Inflammatory macrophage treated with lipopolysaccharide for 1 hour (primary cell): ENCODE measurements at regions not wholly inside any gene's neighbourhood (a gene's known extent, or its start where the extent isn't known, plus 50 kb on each side); places are given as distances from the start of the nearest gene placed in this dataset.
A peak's percentile ranks its signal among the peaks of the same experiment; 100 is the strongest.
"Not testable (repeated sequence)": the region's sequence is repeated elsewhere in the genome, so short reads cannot be mapped to it uniquely, and the experiment has no call there.

Source experiments
- DNase-seq, 2 donors: peaks; one replicate each; pipeline ENCODE4 v3.0.0-alpha.2; 2020 to 2022

DNA sequence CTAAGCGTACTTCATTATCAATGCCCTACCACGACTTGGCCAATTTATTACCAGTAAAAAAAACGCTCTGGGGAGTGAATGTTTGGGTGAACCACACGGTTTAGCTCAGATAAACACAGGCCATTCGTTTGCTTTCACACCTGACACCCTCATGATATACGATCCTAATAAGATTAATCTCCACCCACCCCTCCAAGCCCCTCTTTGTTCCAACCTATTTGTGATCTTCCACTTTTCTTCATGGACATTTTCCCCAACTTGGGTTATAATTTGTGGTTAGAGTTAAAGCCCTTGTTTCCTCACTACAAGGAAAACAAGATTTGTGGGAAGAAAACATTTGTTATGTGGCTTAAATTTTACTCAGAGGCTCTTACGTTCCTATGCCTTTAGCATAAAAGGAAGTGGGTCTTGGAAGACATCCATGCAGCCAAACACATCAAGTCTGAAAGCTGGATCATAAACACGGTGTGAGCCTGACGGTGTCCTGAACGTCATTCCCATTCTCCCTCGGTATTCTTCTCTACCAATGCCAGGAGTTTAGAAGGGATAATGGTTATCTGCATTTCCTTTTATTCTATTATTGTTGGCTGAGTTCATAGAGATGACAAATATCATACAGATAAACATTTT, 518.9 kb downstream of the NR2F2 start:
- no peak for DNase-seq

DNA sequence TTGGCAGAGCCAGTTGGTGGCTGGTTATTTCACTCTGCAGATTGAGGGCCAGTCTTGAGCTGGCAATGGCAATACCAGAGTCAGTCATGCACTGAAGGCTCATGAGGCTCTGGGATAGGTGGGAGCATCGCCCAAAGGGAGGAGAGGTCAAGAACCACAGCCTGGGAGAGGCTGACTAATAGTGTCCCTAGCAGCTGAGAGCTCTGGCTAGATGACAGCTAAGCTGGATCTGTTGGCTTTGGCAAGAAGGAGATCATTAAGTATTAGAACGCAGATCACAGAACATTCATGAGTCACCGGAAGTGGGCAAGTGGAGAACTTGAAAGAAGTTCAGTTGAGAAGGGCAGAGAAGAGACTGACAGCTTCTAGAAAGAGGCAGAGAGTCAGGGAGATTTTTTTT, 521.1 kb downstream of the NR2F2 start:
- no peak for DNase-seq

DNA sequence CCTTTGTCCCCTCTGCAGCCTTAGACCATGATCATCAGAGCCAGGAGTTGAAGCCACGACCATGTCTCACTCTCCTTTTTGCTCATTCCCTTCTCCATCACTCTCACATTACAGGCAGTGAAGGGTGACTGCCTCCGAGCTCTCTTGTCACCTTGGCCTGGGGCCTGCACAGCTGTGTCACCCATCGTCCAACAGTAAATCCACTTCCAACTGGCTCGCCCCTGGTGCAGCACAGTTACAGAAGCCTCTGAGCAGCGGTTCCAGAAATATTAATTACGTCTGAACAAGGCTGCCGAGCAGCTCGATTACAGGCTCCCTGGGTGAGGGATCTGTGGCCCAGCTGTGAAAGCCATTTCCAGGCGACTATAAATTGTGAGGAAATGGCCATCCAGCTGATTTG, 528.2 kb downstream of the NR2F2 start:
- no peak for DNase-seq

DNA sequence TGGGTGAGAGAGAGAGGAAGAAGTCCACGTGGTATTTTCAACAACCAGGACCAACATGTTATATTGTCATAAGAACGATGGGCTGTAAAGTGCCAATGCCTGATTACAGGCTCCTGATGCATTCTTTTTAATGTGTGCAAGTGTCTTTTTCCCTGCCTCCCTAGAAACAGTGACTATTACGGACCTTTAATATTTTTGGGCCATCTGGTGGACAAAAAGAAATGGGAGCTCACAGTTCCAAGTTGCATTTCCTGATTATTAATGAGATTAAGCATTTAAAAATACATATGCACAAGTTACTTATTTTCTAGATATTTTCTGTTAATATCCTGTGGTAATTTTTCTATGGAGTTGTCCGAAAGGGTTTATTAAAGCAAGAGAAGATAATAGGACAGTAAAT, 530.2 kb downstream of the NR2F2 start:
- DNase-seq = no peak

DNA sequence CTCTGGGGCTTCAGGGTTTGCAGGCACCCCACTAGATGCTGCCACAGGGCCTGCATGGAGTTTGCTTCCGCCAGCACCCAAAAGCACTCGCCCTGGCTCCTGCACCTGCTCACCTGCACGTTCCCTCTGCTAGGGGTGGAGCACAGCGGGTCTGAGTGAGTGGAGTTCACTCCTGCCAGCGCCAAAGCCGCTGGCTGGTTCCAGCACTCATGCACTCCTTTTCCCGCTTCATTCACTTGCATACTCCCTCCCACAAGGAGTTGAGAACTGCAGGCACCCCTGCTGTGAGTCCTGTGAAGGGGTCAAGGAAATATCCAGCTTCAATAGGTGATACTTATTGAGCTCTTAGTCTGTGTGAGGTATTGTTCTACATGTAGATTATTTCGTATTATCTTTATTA, 537.5 kb downstream of the NR2F2 start:
- no peak for DNase-seq

DNA sequence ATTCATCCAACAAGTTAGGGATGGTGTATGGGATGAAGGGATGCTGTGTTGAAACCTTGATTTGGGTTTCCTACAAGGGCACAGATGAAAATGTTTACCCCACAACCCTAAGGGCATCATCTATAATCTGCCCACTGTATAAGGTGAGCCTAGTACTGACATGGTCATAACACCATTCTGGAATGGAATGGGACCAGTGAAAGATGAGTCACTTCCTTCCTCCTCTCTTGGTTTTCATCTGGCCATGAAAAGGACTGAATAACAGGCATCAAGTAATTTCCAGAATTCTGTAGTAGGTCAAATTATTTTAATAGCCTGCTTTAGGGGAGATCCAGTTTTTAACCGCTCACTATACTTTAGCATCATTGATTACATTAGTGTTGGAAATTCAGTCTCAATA, 538.6 kb downstream of the NR2F2 start:
- DNase-seq = no peak

DNA sequence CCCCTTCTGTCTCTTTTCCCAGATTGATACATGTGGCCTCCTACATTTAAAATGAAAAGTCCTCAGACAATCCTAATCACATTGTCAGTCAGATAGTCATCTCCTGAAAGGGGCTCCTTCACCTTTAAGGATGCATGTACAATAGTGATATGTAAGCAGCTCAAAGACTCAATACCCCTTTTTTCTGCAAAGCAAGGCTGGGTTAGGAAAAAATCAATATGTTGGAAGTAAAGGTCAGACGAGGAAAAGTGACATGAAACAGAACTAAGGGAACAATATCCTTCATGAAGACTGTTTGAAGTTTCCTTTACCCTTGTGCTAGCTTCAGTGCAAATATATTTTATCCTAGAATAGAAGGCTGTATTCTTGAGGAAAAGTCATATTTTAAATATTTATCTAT, 539.3 kb downstream of the NR2F2 start:
- DNase-seq = no peak

DNA sequence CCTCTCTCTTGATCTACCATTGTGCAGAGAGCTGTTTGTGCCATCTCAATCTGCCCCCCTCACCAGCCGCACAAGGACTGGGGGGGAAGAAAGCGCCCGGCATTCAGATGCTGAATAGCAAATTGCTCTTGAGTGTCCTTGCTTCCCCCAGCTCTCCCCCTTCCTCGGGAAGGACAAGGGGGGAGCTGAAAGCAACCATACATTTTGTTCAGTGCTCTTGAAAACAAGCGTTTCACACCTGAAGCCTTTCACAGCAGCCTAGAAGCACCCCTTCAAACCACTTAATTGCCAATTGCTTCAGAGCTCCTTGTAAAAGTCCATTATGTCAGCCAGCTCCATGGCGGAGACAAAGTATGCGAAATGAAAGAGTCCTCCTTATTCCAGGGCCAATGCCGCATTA, 540.1 kb downstream of the NR2F2 start:
- DNase-seq = no peak

DNA sequence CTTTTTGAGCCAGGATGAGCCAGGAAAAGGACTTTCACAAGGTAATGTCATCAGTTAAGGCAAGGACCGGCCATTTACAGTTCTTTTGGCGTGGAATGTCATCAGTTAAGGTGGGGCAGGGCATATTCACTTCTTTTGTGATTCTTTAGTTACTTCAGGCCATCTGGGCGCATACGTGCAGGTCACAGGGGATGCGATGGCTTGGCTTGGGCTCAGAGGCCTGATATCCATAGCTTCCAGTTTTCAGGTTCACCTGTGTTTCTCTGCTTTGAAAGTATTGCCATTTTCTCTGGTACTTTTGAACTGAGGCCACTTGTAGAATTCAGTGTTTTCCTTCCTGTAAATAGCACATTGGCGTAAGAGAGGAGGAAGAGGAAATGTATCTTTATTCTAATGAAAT, 546.9 kb downstream of the NR2F2 start:
- DNase-seq = not testable (repeated sequence)

DNA sequence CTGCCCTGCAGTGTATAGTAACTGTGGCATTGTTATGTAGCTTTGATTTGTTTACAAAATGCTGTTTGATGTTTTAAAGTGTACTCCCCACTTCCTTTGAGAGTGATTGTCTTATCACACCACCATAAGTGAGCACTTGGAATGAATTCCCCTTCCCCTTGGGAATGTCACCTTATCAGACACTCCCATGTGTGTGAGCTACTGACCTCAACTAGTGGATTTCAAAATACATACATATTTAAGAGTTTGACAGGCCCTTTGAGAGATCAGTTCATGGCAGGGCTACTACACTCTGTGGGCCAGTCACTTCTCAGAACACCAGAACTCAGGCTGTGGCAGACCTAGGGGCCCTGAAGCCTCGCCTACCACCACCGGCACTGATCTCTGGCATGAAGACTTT, 547.6 kb downstream of the NR2F2 start:
- no peak for DNase-seq

DNA sequence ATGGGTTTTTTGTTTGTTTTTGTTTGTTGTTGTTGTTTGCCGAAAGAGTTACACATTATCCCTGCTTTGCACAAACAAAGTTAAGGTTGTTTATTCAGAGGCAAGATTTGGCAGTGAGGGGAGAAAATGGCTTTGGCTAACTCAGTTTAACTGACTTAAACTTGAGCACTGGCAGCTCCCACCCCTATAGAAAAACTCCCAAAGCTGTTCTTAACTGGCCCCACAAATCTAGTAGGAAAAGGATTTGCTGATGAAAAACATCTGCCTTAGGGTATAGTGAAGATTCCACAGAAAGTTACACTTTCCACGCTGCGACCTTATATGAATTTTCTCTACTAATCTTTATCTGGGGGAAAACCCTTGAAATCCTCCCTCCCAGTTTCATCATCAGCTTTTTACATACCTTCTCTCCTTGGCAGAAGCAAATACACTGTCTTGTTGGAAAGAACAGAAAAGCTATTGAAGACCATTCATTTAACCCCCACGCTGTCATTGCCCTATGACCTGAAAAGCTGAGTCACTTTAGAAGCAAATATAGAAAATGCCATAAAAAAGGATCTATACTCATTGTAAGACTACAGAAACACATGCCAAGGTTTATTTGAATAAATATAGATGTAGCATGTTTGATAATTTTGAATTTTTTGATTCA, 551.7 kb downstream of the NR2F2 start:
- DNase-seq = no peak

DNA sequence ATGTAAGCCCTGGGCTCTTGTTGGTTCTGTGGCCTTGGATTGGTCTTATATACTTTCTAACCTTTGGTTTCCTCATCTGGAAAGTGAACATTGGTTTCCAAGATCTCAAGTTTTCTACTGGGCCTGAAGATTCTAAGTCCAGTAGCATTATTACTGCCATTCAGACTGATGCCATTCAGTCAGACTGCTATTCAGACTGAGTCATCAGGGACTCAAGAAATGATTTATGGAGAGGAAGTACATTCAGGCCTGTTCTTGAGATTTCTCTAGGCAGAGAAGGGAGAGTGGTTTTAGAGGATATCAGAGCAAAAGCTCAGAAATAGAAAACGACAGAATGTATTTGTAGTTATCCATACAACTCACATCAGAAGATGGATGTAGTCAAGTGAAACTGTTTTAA, 557.2 kb downstream of the NR2F2 start:
- no peak for DNase-seq

DNA sequence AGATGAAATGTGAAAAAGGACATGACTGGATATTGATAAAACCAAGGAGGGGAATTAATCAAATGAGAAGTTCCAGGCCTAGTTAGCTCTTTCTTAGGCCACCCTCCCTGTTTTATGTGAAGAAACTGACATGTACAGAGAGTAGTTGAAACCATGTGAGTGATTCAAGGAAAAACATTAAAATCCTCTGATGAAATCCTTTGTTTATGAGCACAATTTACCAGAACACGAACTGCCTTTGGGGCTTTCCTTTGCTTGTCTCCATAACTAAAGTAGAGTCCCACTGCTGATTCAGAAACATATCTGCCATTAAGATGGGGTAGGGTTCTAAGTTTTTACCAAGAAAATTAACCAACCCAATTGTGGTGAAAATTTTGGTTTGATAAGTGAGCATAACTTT, 558.3 kb downstream of the NR2F2 start:
- DNase-seq = no peak

DNA sequence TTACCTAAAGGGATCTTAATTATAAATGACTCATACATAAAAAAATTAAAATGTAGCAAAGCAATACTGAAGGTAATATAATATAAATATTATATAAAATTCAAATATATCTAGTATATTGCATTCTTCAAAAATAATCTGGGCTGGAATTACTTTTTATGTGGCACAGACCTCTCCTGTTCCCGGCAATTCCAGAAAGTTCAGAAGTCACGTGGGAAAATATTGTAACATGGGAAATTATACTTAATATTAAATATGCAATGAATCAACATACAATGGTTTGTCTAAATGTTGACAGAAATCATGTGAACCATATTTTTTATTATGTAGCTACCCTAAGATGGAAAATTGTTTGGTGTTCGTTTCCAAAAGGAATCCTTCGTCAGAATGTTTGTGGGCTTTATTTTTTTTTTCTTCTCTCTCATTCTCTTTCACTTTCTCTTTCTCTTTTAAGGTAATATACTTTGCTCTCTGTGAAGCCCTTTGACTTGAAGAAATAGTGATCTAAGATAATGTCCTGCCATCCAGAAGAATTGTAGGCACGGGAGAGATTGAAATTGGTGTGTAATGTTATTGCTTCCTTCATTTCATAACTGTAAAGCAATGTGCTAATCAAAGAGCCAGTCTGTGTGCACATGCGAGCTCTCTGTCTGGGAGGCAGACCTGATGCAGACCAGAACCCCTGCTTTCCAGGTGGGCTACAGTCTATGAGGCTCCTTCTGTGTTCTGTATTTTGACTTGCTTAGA, 559.4 kb downstream of the NR2F2 start:
- no peak for DNase-seq

DNA sequence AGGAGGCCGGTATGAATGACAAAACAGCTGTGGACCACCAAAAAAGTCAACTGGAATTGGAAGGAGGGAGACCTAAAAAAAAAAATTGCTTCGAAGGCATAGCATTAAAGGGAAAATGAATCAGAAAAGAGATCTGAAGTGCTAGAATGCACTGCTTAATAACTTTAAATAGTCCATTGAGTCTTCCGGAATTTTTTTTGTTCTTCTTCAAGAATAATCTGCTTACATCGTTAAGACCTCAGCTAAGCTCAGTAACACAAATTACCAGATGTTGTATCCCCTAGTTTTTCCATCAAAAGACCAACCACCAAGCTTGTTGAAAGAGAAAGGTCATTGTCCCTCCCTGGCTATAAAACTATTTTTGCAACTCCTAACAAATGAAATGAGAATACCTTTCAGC, 560.5 kb downstream of the NR2F2 start:
- DNase-seq = no peak

DNA sequence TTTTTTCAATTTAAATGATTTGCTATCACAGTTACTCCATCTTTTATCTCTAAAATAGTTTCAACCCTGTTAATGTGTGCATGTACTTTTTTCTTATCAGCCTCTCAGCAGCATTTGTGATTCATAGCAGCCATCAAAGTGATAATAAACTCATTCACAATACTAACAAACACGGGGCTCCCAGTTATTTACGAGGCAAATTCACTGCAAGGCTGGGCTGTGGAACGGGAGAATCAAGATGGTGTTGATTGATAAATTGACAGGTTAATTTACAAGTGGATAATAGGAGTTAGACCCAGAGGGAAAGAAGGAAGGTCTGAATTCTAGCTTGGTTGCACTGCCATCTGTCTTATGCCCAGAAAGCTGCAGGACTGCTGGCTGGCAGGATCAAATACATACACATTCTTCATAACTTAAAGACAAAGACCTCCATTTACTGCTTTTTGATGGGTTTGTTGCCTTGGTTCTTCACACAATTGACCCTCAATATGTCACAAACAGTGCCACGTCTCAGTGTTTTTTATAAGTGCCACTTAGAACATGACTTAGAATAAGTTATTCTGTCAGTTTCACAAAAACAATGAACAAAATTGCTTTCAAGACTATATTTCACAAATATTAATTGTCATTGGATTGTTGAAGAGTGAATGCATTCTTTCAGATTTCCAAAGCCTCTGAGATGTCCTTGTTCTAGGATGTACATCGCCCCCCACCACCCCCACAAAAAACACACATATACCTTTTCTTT, 562.8 kb downstream of the NR2F2 start:
- peak in 1 of 2 donors; percentile 6 for DNase-seq

DNA sequence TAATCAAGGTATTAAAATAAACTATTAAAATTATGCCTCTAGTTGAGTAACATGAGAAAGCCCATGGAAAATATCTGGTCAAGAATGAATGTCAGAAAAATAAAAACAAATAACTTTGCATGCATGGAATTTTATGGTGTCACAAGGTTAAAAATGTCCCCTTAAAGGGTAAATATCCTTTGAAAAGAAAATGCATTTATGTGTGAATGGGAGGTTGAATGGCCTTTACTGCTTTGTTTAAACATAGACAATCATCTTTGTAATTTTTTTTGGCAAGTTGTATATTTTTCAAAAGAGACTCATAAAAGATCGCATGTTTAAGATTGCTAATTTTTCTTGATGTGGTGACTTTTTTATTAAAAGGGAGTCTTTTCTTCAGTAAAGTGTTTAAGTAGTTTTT, 564.2 kb downstream of the NR2F2 start:
- no peak for DNase-seq

DNA sequence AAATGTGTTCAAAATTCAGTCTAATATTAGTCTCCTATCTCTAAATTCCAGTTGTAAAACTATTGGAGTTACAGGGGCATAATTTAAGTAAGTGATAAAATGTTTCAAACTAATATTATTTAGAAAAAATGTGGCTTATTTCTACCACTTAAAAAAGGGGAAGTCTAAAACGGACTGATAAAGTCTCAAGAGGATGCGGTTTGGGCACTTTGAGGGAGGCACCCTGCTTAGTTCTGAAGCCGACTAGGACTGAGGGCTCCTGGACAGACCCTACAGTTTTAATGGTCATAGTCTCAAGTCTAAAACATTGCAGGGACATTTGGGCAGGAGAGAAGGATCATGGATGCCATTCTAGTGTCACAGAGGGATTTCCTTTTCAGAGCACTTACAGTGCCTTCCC, 566.3 kb downstream of the NR2F2 start:
- no peak for DNase-seq

DNA sequence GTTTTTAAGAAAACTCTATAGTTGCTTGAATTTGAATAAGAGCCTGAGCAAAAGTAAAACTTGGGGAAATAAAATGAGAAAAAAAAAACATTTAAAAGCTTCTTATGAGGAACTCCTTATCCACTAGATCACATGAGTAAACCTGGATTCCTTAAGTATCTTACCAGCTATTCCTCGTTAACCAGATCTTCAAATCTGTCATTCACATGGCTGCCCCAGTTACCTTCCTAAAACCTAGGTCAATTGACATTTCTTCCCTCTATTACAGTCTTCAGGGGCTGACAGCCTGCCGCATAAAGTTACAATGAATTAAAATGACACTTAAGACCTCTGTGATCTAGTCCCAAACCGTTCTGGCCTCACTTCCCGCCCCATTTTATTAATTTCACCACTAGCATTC, 583.6 kb downstream of the NR2F2 start:
- no peak for DNase-seq

DNA sequence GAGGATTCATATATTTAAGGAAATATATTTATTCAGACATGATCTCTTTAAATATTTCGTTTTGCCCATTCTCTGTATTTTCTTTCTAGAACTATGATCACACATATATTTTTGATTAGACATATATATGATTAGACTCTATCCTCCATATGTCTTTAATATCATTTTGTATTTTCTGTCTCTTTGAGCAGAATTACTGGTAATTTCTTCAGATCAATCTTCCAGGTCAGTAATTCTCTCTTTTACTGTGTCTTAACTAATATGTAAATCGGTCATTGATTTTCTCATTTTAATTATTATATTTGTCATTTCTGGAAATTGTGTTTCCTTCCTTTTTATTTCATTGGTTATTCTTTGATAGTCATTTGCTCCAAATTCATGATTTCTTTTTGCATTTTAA, 586.2 kb downstream of the NR2F2 start:
- DNase-seq = no peak

DNA sequence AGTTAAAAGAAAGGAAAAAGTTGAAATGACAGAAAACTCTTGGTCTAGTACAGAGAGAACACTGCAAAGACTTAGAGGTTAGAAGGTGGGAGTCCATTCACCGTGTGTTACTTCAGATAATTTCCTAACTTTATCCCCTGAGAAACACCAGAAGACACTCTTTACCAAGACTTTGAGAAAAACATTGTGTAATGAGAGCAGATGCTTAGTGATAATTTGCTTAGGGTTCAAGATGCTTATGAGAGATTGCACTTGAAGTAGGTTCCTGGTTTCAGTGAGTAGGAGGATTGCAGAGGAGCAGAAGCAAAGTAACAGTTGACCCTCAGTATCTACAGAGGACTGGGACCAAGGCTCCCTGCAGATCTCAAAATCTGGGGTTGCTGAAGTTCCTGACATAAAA, 594.1 kb downstream of the NR2F2 start:
- no peak for DNase-seq

DNA sequence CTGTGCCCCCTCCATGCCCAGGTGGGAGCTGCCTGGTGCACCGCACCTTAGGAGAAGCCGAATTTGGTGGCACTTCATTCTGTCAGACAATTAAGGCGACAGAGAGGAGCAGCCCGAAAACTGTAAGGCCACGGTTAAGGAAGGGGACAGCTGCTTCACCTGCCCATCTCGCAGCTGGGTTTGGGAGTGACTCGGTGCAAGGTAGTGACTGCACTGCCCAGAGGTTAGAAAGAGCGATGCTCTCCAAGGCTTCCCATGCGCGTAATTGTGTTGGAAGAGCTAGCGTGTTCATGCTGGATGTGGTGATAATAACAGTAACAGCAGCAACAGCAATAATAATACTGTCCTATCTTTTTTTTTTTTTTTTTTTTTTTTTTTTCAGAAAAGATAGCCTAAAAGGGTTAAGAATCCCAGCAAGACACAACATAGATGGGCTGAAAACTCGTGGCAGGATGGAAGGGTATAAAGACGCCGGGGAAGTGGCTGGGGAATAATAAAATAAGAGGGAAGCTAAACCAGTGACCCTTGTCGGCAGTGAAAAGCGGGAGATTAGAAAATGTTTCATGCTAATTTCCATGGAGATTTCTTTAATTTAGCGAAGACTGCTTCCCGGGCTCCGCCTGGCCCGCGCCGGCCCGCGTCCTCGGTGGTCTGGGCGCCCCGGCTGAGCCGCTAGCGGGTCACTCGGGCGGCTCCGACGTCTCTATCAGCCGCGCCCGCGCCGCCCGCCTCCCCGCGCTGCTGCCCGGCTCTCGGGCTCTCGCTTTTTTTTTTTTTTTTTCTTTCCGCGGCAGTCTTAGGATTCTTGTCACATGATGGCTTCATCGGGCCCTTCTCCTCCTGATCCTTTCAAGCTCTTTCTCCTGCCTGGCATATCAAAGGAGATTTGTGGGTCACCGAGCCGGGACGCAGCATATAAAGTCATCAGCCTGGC, 617.1 kb downstream of the NR2F2 start:
- DNase-seq = no peak

DNA sequence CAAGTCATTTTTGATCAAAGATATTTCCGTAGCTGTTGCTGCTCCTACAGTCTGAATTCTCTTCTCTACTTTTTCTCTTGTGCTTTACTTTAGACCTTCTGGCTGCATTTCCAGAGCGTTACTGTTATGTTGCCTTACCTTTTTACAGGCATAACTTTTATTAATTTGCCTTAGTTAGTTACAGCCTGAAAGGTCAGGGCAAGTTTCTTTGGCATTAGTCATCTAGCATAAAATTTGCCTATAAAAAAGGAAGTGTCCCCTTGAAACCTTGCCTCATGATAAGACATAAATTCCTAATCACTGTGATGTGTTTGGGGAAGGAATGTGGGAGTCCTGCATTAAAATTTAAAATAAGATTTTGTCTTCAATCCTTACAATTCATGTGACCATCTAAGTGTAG, 618.5 kb downstream of the NR2F2 start:
- DNase-seq = no peak
